K562 (cell line): ENCODE measurements at regions not wholly inside any gene's neighbourhood (a gene's known extent, or its start where the extent isn't known, plus 50 kb on each side); places are given as distances from the start of the nearest gene placed in this dataset.
A peak's percentile ranks its signal among the peaks of the same experiment; 100 is the strongest.

Source experiments
- C11orf30 ChIP-seq: fragments of 450-650 bp; IDR thresholded peaks from 2 replicates; pipeline ENCODE4 v1.6.1; 2016; ENCODE audit warnings: low read depth, mild to moderate bottlenecking
- CBX5 ChIP-seq: IDR thresholded peaks from 2 replicates; pipeline ENCODE4 v1.6.1; 2014; ENCODE audit warnings: low read depth, borderline replicate concordance
- FOXM1 ChIP-seq, 2 experiments: fragments of 450-650 bp in 1 of 2; sonication (generic) in 1 of 2; formaldehyde crosslinking in 1 of 2; IDR thresholded peaks; 2 replicates each; pipeline versions ENCODE4 v1.6.1 to v1.9.0; 2017 to 2022; ENCODE audit warnings: low read depth in 2 of 2, mild to moderate bottlenecking in 2 of 2, missing genetic modification reagents in 1 of 2, moderate library complexity in 1 of 2
- RFX5 ChIP-seq: IDR thresholded peaks from 2 replicates; pipeline ENCODE4 v1.6.1; 2011; ENCODE audit warnings: low read depth, mild to moderate bottlenecking, improper control_type of control experiment, low read length
- TAF7 ChIP-seq: fragments of 450-650 bp; IDR thresholded peaks from 2 replicates; pipeline ENCODE4 v1.6.1; 2016; ENCODE audit warnings: missing genetic modification characterization, missing compliant biosample characterization
- XRCC4 ChIP-seq: IDR thresholded peaks from one replicate; pipeline ENCODE4 v1.6.1; 2011; ENCODE audit not compliant: insufficient read depth, insufficient read length; ENCODE audit errors: extremely low read depth
- ZFP30 ChIP-seq: fragments of 250-450 bp; sonication (Bioruptor Pico); IDR thresholded peaks from 2 replicates; pipeline ENCODE4 v1.8.0; 2022; ENCODE audit warnings: moderate library complexity, mild to moderate bottlenecking, inconsistent platforms, borderline replicate concordance
- TF ChIP-seq, protein P1 (sequence below): fragments of 450-650 bp; IDR thresholded peaks from one replicate; pipeline ENCODE4 v1.6.1; 2018; ENCODE audit warnings: mild to moderate bottlenecking, moderate library complexity; ENCODE audit not compliant: partially characterized antibody
- TF ChIP-seq, protein P2 (sequence below): fragments of 250-450 bp; sonication (Bioruptor Pico); IDR thresholded peaks from 2 replicates; pipeline ENCODE4 v1.5.0; 2020; ENCODE audit warnings: mild to moderate bottlenecking, borderline replicate concordance
- TF ChIP-seq, protein P3 (sequence below): sonication (generic); formaldehyde crosslinking; IDR thresholded peaks from 2 replicates; pipeline ENCODE4 v1.8.0; 2022; ENCODE audit warnings: mild to moderate bottlenecking, missing genetic modification reagents
- TF ChIP-seq, protein P4 (sequence below): fragments of 450-650 bp; IDR thresholded peaks from 2 replicates; pipeline ENCODE4 v1.7.0; 2016; ENCODE audit warnings: borderline replicate concordance
- TF ChIP-seq, protein P5 (sequence below): fragments of 250-450 bp; sonication (Bioruptor Pico); IDR thresholded peaks from 2 replicates; pipeline ENCODE4 v1.8.0; 2021; ENCODE audit warnings: mild to moderate bottlenecking, moderate library complexity
- TF ChIP-seq, protein P6 (sequence below): fragments of 250-450 bp; sonication (Bioruptor Pico); IDR thresholded peaks from 2 replicates; pipeline ENCODE4 v1.8.0; 2021; ENCODE audit warnings: borderline replicate concordance, mild to moderate bottlenecking, moderate library complexity; ENCODE audit not compliant: poor library complexity, severe bottlenecking
- TF ChIP-seq, protein P7 (sequence below): sonication (generic); formaldehyde crosslinking; IDR thresholded peaks from 2 replicates; pipeline ENCODE4 v1.8.1; 2023; ENCODE audit warnings: mild to moderate bottlenecking, missing genetic modification reagents

DNA sequence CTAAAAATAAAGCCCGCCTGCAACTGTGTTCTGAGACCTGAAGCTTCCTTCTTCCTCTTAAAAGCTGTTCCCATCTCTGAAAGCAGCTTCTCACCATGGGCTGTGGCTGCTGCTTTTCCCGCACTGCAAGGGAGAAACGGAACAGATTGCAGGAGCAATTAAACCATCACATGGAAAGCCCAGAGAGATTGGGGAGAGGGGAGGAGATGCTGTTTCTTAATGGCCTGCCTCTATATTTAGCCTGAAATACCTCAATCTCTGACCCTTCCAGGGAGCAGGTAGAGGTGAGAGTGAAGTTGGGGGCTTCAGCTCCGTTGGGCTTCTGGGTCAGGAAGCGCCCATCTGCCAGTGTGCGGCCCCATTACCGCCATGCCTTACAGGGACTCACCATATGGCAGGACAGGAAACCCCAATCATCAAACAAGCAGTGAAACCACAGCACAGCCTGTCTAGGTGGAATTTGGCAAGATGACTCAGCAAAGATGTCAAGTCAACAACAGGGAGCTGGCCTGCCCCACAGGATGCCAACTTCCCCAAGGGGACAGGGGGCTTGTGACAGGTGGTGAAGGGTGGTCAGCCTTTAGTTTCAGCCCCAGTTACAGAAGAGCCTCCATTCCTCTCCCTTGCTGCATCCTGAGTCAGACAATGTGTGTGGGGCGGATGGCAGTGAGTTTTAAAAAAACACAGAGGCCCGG is 286.6 kb upstream of the CCL2 start (continued):
- TF ChIP-seq, protein P1, sequence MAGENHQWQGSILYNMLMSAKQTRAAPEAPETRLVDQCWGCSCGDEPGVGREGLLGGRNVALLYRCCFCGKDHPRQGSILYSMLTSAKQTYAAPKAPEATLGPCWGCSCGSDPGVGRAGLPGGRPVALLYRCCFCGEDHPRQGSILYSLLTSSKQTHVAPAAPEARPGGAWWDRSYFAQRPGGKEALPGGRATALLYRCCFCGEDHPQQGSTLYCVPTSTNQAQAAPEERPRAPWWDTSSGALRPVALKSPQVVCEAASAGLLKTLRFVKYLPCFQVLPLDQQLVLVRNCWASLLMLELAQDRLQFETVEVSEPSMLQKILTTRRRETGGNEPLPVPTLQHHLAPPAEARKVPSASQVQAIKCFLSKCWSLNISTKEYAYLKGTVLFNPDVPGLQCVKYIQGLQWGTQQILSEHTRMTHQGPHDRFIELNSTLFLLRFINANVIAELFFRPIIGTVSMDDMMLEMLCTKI: no peak
- TF ChIP-seq, protein P2, sequence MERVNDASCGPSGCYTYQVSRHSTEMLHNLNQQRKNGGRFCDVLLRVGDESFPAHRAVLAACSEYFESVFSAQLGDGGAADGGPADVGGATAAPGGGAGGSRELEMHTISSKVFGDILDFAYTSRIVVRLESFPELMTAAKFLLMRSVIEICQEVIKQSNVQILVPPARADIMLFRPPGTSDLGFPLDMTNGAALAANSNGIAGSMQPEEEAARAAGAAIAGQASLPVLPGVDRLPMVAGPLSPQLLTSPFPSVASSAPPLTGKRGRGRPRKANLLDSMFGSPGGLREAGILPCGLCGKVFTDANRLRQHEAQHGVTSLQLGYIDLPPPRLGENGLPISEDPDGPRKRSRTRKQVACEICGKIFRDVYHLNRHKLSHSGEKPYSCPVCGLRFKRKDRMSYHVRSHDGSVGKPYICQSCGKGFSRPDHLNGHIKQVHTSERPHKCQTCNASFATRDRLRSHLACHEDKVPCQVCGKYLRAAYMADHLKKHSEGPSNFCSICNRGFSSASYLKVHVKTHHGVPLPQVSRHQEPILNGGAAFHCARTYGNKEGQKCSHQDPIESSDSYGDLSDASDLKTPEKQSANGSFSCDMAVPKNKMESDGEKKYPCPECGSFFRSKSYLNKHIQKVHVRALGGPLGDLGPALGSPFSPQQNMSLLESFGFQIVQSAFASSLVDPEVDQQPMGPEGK (CRISPR knock-in tag): no peak
- TF ChIP-seq XRCC4 (no peak), TAF7 (tag) (no peak), C11orf30 (peak; percentile 90), CBX5 (no peak), FOXM1 (IDR thresholded peaks at IDR 0.05; ENCODE audit: low read depth) (no peak), FOXM1 (CRISPR knock-in tag; IDR thresholded peaks at IDR 0.05; ENCODE audit: low read depth) (no peak), ZFP30 (CRISPR knock-in tag) (no peak), RFX5 (no peak)
- TF ChIP-seq, protein P3, sequence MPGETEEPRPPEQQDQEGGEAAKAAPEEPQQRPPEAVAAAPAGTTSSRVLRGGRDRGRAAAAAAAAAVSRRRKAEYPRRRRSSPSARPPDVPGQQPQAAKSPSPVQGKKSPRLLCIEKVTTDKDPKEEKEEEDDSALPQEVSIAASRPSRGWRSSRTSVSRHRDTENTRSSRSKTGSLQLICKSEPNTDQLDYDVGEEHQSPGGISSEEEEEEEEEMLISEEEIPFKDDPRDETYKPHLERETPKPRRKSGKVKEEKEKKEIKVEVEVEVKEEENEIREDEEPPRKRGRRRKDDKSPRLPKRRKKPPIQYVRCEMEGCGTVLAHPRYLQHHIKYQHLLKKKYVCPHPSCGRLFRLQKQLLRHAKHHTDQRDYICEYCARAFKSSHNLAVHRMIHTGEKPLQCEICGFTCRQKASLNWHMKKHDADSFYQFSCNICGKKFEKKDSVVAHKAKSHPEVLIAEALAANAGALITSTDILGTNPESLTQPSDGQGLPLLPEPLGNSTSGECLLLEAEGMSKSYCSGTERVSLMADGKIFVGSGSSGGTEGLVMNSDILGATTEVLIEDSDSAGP (CRISPR knock-in tag): no peak
- TF ChIP-seq, protein P4, sequence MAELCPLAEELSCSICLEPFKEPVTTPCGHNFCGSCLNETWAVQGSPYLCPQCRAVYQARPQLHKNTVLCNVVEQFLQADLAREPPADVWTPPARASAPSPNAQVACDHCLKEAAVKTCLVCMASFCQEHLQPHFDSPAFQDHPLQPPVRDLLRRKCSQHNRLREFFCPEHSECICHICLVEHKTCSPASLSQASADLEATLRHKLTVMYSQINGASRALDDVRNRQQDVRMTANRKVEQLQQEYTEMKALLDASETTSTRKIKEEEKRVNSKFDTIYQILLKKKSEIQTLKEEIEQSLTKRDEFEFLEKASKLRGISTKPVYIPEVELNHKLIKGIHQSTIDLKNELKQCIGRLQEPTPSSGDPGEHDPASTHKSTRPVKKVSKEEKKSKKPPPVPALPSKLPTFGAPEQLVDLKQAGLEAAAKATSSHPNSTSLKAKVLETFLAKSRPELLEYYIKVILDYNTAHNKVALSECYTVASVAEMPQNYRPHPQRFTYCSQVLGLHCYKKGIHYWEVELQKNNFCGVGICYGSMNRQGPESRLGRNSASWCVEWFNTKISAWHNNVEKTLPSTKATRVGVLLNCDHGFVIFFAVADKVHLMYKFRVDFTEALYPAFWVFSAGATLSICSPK: no peak
- TF ChIP-seq, protein P5, sequence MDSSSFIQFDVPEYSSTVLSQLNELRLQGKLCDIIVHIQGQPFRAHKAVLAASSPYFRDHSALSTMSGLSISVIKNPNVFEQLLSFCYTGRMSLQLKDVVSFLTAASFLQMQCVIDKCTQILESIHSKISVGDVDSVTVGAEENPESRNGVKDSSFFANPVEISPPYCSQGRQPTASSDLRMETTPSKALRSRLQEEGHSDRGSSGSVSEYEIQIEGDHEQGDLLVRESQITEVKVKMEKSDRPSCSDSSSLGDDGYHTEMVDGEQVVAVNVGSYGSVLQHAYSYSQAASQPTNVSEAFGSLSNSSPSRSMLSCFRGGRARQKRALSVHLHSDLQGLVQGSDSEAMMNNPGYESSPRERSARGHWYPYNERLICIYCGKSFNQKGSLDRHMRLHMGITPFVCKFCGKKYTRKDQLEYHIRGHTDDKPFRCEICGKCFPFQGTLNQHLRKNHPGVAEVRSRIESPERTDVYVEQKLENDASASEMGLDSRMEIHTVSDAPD (CRISPR knock-in tag): no peak
- TF ChIP-seq, protein P6, sequence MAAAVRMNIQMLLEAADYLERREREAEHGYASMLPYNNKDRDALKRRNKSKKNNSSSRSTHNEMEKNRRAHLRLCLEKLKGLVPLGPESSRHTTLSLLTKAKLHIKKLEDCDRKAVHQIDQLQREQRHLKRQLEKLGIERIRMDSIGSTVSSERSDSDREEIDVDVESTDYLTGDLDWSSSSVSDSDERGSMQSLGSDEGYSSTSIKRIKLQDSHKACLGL (CRISPR knock-in tag): no peak
- TF ChIP-seq, protein P7, sequence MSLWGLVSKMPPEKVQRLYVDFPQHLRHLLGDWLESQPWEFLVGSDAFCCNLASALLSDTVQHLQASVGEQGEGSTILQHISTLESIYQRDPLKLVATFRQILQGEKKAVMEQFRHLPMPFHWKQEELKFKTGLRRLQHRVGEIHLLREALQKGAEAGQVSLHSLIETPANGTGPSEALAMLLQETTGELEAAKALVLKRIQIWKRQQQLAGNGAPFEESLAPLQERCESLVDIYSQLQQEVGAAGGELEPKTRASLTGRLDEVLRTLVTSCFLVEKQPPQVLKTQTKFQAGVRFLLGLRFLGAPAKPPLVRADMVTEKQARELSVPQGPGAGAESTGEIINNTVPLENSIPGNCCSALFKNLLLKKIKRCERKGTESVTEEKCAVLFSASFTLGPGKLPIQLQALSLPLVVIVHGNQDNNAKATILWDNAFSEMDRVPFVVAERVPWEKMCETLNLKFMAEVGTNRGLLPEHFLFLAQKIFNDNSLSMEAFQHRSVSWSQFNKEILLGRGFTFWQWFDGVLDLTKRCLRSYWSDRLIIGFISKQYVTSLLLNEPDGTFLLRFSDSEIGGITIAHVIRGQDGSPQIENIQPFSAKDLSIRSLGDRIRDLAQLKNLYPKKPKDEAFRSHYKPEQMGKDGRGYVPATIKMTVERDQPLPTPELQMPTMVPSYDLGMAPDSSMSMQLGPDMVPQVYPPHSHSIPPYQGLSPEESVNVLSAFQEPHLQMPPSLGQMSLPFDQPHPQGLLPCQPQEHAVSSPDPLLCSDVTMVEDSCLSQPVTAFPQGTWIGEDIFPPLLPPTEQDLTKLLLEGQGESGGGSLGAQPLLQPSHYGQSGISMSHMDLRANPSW (CRISPR knock-in tag): no peak
